Glutamatergic neuron (in vitro differentiated cells): ENCODE measurements at regions not wholly inside any gene's neighbourhood (a gene's known extent, or its start where the extent isn't known, plus 50 kb on each side); places are given as distances from the start of the nearest gene placed in this dataset.

Experiments
- DNase-seq: peaks from one replicate; pipeline ENCODE4 v3.0.0; 2022
- H3K27ac Mint-ChIP-seq: one replicate; pipeline ENCODE4 v1.8.0; 2020; ENCODE audit warnings: mild to moderate bottlenecking, mixed read lengths, inconsistent platforms; ENCODE audit not compliant: unreplicated experiment
- H3K27me3 Mint-ChIP-seq: one replicate; pipeline ENCODE4 v1.8.0; 2020; ENCODE audit warnings: mild to moderate bottlenecking, moderate library complexity, mixed read lengths, inconsistent platforms; ENCODE audit not compliant: unreplicated experiment
- H3K36me3 Mint-ChIP-seq: one replicate; pipeline ENCODE4 v1.8.0; 2020; ENCODE audit warnings: mild to moderate bottlenecking, mixed read lengths, inconsistent platforms; ENCODE audit not compliant: unreplicated experiment
- H3K4me1 Mint-ChIP-seq: one replicate; pipeline ENCODE4 v1.8.0; 2020; ENCODE audit warnings: mild to moderate bottlenecking, low read depth, mixed read lengths, inconsistent platforms; ENCODE audit not compliant: unreplicated experiment
- H3K4me3 Mint-ChIP-seq: one replicate; pipeline ENCODE4 v1.8.0; 2020; ENCODE audit warnings: mild to moderate bottlenecking, mixed read lengths, inconsistent platforms; ENCODE audit not compliant: unreplicated experiment
- H3K9me3 Mint-ChIP-seq: one replicate; pipeline ENCODE4 v1.8.0; 2020; ENCODE audit warnings: mild to moderate bottlenecking, moderate library complexity, mixed read lengths, inconsistent platforms; ENCODE audit not compliant: unreplicated experiment
- CTCF ChIP-seq: fragments of 200-600 bp; sonication (generic); IDR thresholded peaks from one replicate; pipeline ENCODE4 v1.5.0; 2021; ENCODE audit not compliant: partially characterized antibody, unreplicated experiment

- H3K4me1 Mint-ChIP-seq, result peaks cover 9% of the 10 kb centered on the region
- peaks cover 4% of the 10 kb centered on the region for H3K27me3 Mint-ChIP-seq
- DNase-seq, result no peak
- H3K27ac Mint-ChIP-seq, result no peak overlapping the region
- H3K9me3 Mint-ChIP-seq, result peaks cover 4% of the 10 kb centered on the region
- no peak overlapping the region for H3K4me3 Mint-ChIP-seq
- no peak for TF ChIP-seq CTCF
- H3K36me3 Mint-ChIP-seq, result peaks cover 15% of the 10 kb centered on the region
Measured at GRCh38 chr13:36767276-36767675, 51.7 kb upstream of the RFXAP start.

- TF ChIP-seq CTCF, result no peak
- DNase-seq, result no peak
- H3K4me1 Mint-ChIP-seq, result peaks cover 11% of the 10 kb centered on the region
- peaks cover 15% of the 10 kb centered on the region for H3K36me3 Mint-ChIP-seq
- H3K9me3 Mint-ChIP-seq, result peaks cover 4% of the 10 kb centered on the region
- H3K27ac Mint-ChIP-seq, result no peak overlapping the region
- no peaks in the 10 kb centered on the region for H3K27me3 Mint-ChIP-seq
- H3K4me3 Mint-ChIP-seq, result no peak overlapping the region
Measured at GRCh38 chr13:36769126-36769525, 49.9 kb upstream of the RFXAP start.
